ENCODE measurements at regions not wholly inside any gene's neighbourhood (a gene's known extent, or its start where the extent isn't known, plus 50 kb on each side); places are given as distances from the start of the nearest gene placed in this dataset.
"Not testable (repeated sequence)": the region's sequence is repeated elsewhere in the genome, so short reads cannot be mapped to it uniquely, and the experiment has no call there.

GRCh38 chr4:64014647-64015046 lies 394.6 kb downstream of the TECRL start:
- DNase-seq (ENCODE audit: low spot score), result no peak

GRCh38 chr4:64001229-64001898 lies 407.9 kb downstream of the TECRL start:
- DNase-seq (ENCODE audit: low spot score), result no peak

- no peak for DNase-seq (ENCODE audit: low spot score)
Observed at GRCh38 chr4:64000241-64000640, 409.0 kb downstream of the TECRL start.

GRCh38 chr4:63986253-63986652 lies 423.0 kb downstream of the TECRL start:
- no peak for DNase-seq (ENCODE audit: low spot score)

GRCh38 chr4:63983224-63983623 lies 426.0 kb downstream of the TECRL start:
- DNase-seq (ENCODE audit: low spot score), result no peak

GRCh38 chr4:63965875-63966274 lies 443.4 kb downstream of the TECRL start:
- DNase-seq (ENCODE audit: low spot score), result no peak

- DNase-seq (ENCODE audit: low spot score), result not testable (repeated sequence)
Observed at GRCh38 chr4:63942706-63943286, 466.5 kb downstream of the TECRL start.

- no peak for DNase-seq (ENCODE audit: low spot score)
Observed at GRCh38 chr4:63937961-63938360, 471.3 kb downstream of the TECRL start.

GRCh38 chr4:63922146-63922545 lies 487.1 kb downstream of the TECRL start:
- no peak for DNase-seq (ENCODE audit: low spot score)

GRCh38 chr4:63921561-63921960 lies 487.7 kb downstream of the TECRL start:
- DNase-seq (ENCODE audit: low spot score), result no peak

GRCh38 chr4:63919636-63920365 lies 489.4 kb downstream of the TECRL start:
- no peak for DNase-seq (ENCODE audit: low spot score)

GRCh38 chr4:63906660-63907183 lies 502.5 kb downstream of the TECRL start:
- DNase-seq (ENCODE audit: low spot score), result no peak

- no peak for DNase-seq (ENCODE audit: low spot score)
Observed at GRCh38 chr4:63904201-63904600, 505.0 kb downstream of the TECRL start.

GRCh38 chr4:63901304-63901703 lies 507.9 kb downstream of the TECRL start:
- no peak for DNase-seq (ENCODE audit: low spot score)

- DNase-seq (ENCODE audit: low spot score), result no peak
Observed at GRCh38 chr4:63898961-63899360, 510.3 kb downstream of the TECRL start.

GRCh38 chr4:63894161-63894560 lies 515.1 kb downstream of the TECRL start:
- no peak for DNase-seq (ENCODE audit: low spot score)

GRCh38 chr4:63869370-63869769 lies 539.9 kb downstream of the TECRL start:
- DNase-seq (ENCODE audit: low spot score), result no peak

GRCh38 chr4:63851496-63851895 lies 557.8 kb downstream of the TECRL start:
- DNase-seq (ENCODE audit: low spot score), result no peak

- no peak for DNase-seq (ENCODE audit: low spot score)
Observed at GRCh38 chr4:63841266-63841665, 568.0 kb downstream of the TECRL start.

- no peak for DNase-seq (ENCODE audit: low spot score)
Observed at GRCh38 chr4:63831590-63832155, 577.6 kb downstream of the TECRL start.

- DNase-seq (ENCODE audit: low spot score), result no peak
Observed at GRCh38 chr4:63817196-63817865, 591.9 kb downstream of the TECRL start.
